H9 (cell line): ENCODE measurements at regions not wholly inside any gene's neighbourhood (a gene's known extent, or its start where the extent isn't known, plus 50 kb on each side); places are given as distances from the start of the nearest gene placed in this dataset.

Experiments used
- DNase-seq: peaks from one replicate; pipeline ENCODE4 v3.0.0-alpha.2; 2017
- H2AFZ ChIP-seq: one replicate; pipeline ENCODE4 v1.6.1; 2013; ENCODE audit warnings: mild to moderate bottlenecking, low read length, control low read depth, moderate library complexity
- H2AK5ac ChIP-seq: 2 replicates; pipeline ENCODE4 v1.6.1; 2013; ENCODE audit warnings: low read length, control low read depth, mixed read lengths; ENCODE audit not compliant: insufficient read length
- H2BK120ac ChIP-seq: one replicate; pipeline ENCODE4 v1.6.1; 2013; ENCODE audit warnings: low read depth, mild to moderate bottlenecking, low read length, control low read depth, inconsistent platforms; ENCODE audit not compliant: poor library complexity, severe bottlenecking
- H2BK12ac ChIP-seq: 2 replicates; pipeline ENCODE4 v1.6.1; 2013; ENCODE audit warnings: low read length, control low read depth, mixed read lengths, low read depth; ENCODE audit not compliant: insufficient read length
- H2BK15ac ChIP-seq: 2 replicates; pipeline ENCODE4 v1.6.1; 2013; ENCODE audit warnings: low read depth, low read length, control low read depth
- H2BK20ac ChIP-seq: one replicate; pipeline ENCODE4 v1.6.1; 2013; ENCODE audit warnings: low read depth, mild to moderate bottlenecking, low read length, control low read depth, inconsistent platforms; ENCODE audit not compliant: poor library complexity, severe bottlenecking
- H2BK5ac ChIP-seq: 2 replicates; pipeline ENCODE4 v1.6.1; 2013; ENCODE audit warnings: low read length, control low read depth, mixed read lengths; ENCODE audit not compliant: insufficient read length
- H3K14ac ChIP-seq: 2 replicates; pipeline ENCODE4 v1.6.1; 2013; ENCODE audit warnings: low read length, control low read depth; ENCODE audit not compliant: insufficient read depth
- H3K18ac ChIP-seq: 2 replicates; pipeline ENCODE4 v1.6.1; 2013; ENCODE audit warnings: low read depth, mild to moderate bottlenecking, mixed read lengths, low read length, control low read depth; ENCODE audit not compliant: insufficient read length
- H3K23ac ChIP-seq: 2 replicates; pipeline ENCODE4 v1.6.1; 2013; ENCODE audit warnings: low read length, control low read depth, mixed read lengths, low read depth; ENCODE audit not compliant: insufficient read length
- H3K23me2 ChIP-seq: 2 replicates; pipeline ENCODE4 v1.6.1; 2013; ENCODE audit warnings: low read depth, mild to moderate bottlenecking, mixed read lengths, low read length, control low read depth; ENCODE audit not compliant: insufficient read length, poor library complexity, severe bottlenecking
- H3K27ac ChIP-seq: 2 replicates; pipeline ENCODE4 v1.5.1; 2013; ENCODE audit warnings: low read length, control low read depth, mixed read lengths, low read depth; ENCODE audit not compliant: insufficient read length
- H3K27me3 ChIP-seq: 2 replicates; pipeline ENCODE4 v1.6.1; 2013; ENCODE audit warnings: low read length, control low read depth, inconsistent platforms; ENCODE audit not compliant: insufficient read depth
- H3K4ac ChIP-seq: 2 replicates; pipeline ENCODE4 v1.6.1; 2013; ENCODE audit warnings: low read depth, mild to moderate bottlenecking, control low read depth, inconsistent platforms, low read length, moderate library complexity
- H3K4me1 ChIP-seq: 2 replicates; pipeline ENCODE4 v1.6.1; 2013; ENCODE audit warnings: low read length, control low read depth, inconsistent platforms; ENCODE audit not compliant: insufficient read depth
- H3K4me2 ChIP-seq: 2 replicates; pipeline ENCODE4 v1.6.1; 2013; ENCODE audit warnings: low read length, control low read depth, mixed read lengths; ENCODE audit not compliant: insufficient read length, insufficient read depth
- H3K56ac ChIP-seq: 2 replicates; pipeline ENCODE4 v1.6.1; 2013; ENCODE audit warnings: low read depth, mild to moderate bottlenecking, mixed read lengths, low read length, control low read depth; ENCODE audit not compliant: insufficient read length
- H3K79me1 ChIP-seq: 2 replicates; pipeline ENCODE4 v1.6.1; 2013; ENCODE audit warnings: low read depth, mild to moderate bottlenecking, moderate library complexity, low read length, control low read depth, inconsistent platforms; ENCODE audit not compliant: insufficient read depth, poor library complexity, severe bottlenecking
- H3K79me2 ChIP-seq: 2 replicates; pipeline ENCODE4 v1.6.1; 2013; ENCODE audit warnings: low read length, control low read depth, inconsistent platforms; ENCODE audit not compliant: insufficient read depth
- H3K9ac ChIP-seq: 2 replicates; pipeline ENCODE4 v1.6.1; 2013; ENCODE audit warnings: low read length, control low read depth, mixed read lengths; ENCODE audit not compliant: insufficient read length; ENCODE audit errors: extremely low read depth
- H3K9me3 ChIP-seq: one replicate; pipeline ENCODE4 v1.6.1; 2013; ENCODE audit warnings: low read depth, low read length, inconsistent platforms; ENCODE audit not compliant: control insufficient read depth
- H3T11ph ChIP-seq: one replicate; pipeline ENCODE4 v1.6.1; 2013; ENCODE audit warnings: mild to moderate bottlenecking, low read length, control low read depth, inconsistent platforms
- H4K20me1 ChIP-seq: one replicate; pipeline ENCODE4 v1.6.1; 2013; ENCODE audit not compliant: control insufficient read depth, insufficient read length, insufficient read depth
- H4K5ac ChIP-seq: 2 replicates; pipeline ENCODE4 v1.6.1; 2013; ENCODE audit warnings: low read depth, mild to moderate bottlenecking, mixed read lengths, low read length, control low read depth; ENCODE audit not compliant: insufficient read length
- H4K8ac ChIP-seq: replicated peaks from 2 replicates; pipeline ENCODE4 v1.6.1; 2013; ENCODE audit warnings: low read length, control low read depth, mixed read lengths, low read depth; ENCODE audit not compliant: insufficient read length
- H4K91ac ChIP-seq: 2 replicates; pipeline ENCODE4 v1.6.1; 2013; ENCODE audit warnings: low read depth, mild to moderate bottlenecking, moderate library complexity, mixed read lengths, low read length, control low read depth; ENCODE audit not compliant: insufficient read length
- H3K27ac Mint-ChIP-seq, 3 experiments: 2 replicates in 2 of 3; 3 replicates in 1 of 3; pipeline ENCODE4 v1.8.0; 2020 to 2021; ENCODE audit warnings: mixed read lengths in 3 of 3, mild to moderate bottlenecking in 1 of 3, moderate library complexity in 1 of 3
- H3K27me3 Mint-ChIP-seq: 2 replicates; pipeline ENCODE4 v1.8.0; 2021; ENCODE audit warnings: low read depth, mild to moderate bottlenecking, moderate library complexity, mixed read lengths
- H3K36me3 Mint-ChIP-seq, 3 experiments: 2 replicates in 2 of 3; 3 replicates in 1 of 3; pipeline ENCODE4 v1.8.0; 2020 to 2021; ENCODE audit warnings: low read depth in 3 of 3, mixed read lengths in 3 of 3; ENCODE audit not compliant: insufficient read depth in 1 of 3
- H3K4me1 Mint-ChIP-seq, 2 experiments: 2 replicates each; pipeline ENCODE4 v1.8.0; 2020; ENCODE audit warnings: mixed read lengths in 2 of 2
- H3K4me3 Mint-ChIP-seq, 2 experiments: 2 replicates in 1 of 2; 3 replicates in 1 of 2; pipeline ENCODE4 v1.8.0; 2020 to 2021; ENCODE audit warnings: mild to moderate bottlenecking in 2 of 2, mixed read lengths in 2 of 2, moderate library complexity in 1 of 2
- H3K9me3 Mint-ChIP-seq, 2 experiments: 2 replicates in 1 of 2; 3 replicates in 1 of 2; pipeline ENCODE4 v1.8.0; 2020; ENCODE audit warnings: mild to moderate bottlenecking in 2 of 2, mixed read lengths in 2 of 2, moderate library complexity in 1 of 2
- WGBS: extraction: QIAGEN DNeasy Blood & Tissue Kit; methylation state at CpG from one replicate; pipeline ENCODE4 v1.1.7; 2013; ENCODE audit warnings: missing lambda C conversion rate, low lambda C conversion rate, mixed read lengths; ENCODE audit not compliant: insufficient read length; ENCODE audit errors: extremely low coverage; 5-methylcytosine and 5-hydroxymethylcytosine counted together
- TF ChIP-seq, protein P1 (sequence below): fragments of 200-600 bp; sonication (generic); conservative IDR thresholded peaks from 3 replicates; pipeline ENCODE4 v1.8.0; 2021; ENCODE audit warnings: antibody characterized with exemption, mild to moderate bottlenecking

- Histone ChIP-seq H3K9ac (no peak overlapping the region), H2BK20ac (no peak overlapping the region), H3K14ac (no peak overlapping the region), H3K9me3 (peaks cover 23% of the 10 kb centered on the region), H3K4me2 (no peak overlapping the region), H2BK12ac (no peak overlapping the region), H3K18ac (no peak overlapping the region), H3K4ac (no peak overlapping the region), H4K8ac (no peak overlapping the region), H3K4me1 (no peaks in the 10 kb centered on the region), H3K79me2 (no peaks in the 10 kb centered on the region), H2AFZ (no peak overlapping the region), H2BK15ac (no peak overlapping the region), H3K56ac (no peak overlapping the region), H3K27ac (no peak overlapping the region), H3K23ac (no peak overlapping the region), H2BK5ac (no peak overlapping the region), H2AK5ac (no peak overlapping the region), H3T11ph (no peak overlapping the region), H3K79me1 (no peaks in the 10 kb centered on the region), H4K5ac (no peak overlapping the region), H4K91ac (no peak overlapping the region), H4K20me1 (no peaks in the 10 kb centered on the region), H3K27me3 (no peaks in the 10 kb centered on the region), H2BK120ac (no peak overlapping the region), H3K23me2 (no peaks in the 10 kb centered on the region)
- Mint-ChIP-seq H3K9me3 (peaks cover 42 to 49% of the 10 kb centered on the region in 2 experiments), H3K4me3 (no peak overlapping the region), H3K27ac (no peak overlapping the region), H3K4me1 (no peaks in the 10 kb centered on the region), H3K36me3 (peaks cover 16 to 40% (median 19%) of the 10 kb centered on the region in 3 experiments), H3K27me3 (peaks cover 15% of the 10 kb centered on the region)
- TF ChIP-seq, protein P1, sequence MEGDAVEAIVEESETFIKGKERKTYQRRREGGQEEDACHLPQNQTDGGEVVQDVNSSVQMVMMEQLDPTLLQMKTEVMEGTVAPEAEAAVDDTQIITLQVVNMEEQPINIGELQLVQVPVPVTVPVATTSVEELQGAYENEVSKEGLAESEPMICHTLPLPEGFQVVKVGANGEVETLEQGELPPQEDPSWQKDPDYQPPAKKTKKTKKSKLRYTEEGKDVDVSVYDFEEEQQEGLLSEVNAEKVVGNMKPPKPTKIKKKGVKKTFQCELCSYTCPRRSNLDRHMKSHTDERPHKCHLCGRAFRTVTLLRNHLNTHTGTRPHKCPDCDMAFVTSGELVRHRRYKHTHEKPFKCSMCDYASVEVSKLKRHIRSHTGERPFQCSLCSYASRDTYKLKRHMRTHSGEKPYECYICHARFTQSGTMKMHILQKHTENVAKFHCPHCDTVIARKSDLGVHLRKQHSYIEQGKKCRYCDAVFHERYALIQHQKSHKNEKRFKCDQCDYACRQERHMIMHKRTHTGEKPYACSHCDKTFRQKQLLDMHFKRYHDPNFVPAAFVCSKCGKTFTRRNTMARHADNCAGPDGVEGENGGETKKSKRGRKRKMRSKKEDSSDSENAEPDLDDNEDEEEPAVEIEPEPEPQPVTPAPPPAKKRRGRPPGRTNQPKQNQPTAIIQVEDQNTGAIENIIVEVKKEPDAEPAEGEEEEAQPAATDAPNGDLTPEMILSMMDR: no peak
- no CpG with 5 or more reads among the region's 2 CpGs for WGBS
- no peak for DNase-seq
Measured at GRCh38 chr1:4261327-4261726, 361.3 kb upstream of the C1orf174 start.
